ENCODE measurements at regions not wholly inside any gene's neighbourhood (a gene's known extent, or its start where the extent isn't known, plus 50 kb on each side); places are given as distances from the start of the nearest gene placed in this dataset.

- intact Hi-C loops (cut with micrococcal nuclease; ENCODE audit: unreplicated experiment), result no loop called here
- CTCF ChIA-PET, result no interaction called here
- Mint-ChIP-seq H3K9me3 (ENCODE audit: unreplicated experiment) (no peaks in the 10 kb centered on the region), H3K4me3 (ENCODE audit: unreplicated experiment) (peak overlapping the region; percentile 38), H3K36me3 (ENCODE audit: insufficient read depth, unreplicated experiment) (no peaks in the 10 kb centered on the region), H3K4me1 (ENCODE audit: low read depth, unreplicated experiment) (no peaks in the 10 kb centered on the region), H3K27me3 (ENCODE audit: insufficient read depth, unreplicated experiment) (peaks cover 3% of the 10 kb centered on the region), H3K27ac (ENCODE audit: unreplicated experiment) (no peak overlapping the region)
- POLR2A ChIA-PET, result no interaction called here
- H3K4me1 ChIP-seq, result no peaks in the 10 kb centered on the region
- no peaks in the 10 kb centered on the region for H3K27me3 ChIP-seq (replicated peaks; ENCODE audit: control insufficient read depth, insufficient read depth, low read length)
- no peak for DNase-seq
- TF ChIP-seq, protein P1, sequence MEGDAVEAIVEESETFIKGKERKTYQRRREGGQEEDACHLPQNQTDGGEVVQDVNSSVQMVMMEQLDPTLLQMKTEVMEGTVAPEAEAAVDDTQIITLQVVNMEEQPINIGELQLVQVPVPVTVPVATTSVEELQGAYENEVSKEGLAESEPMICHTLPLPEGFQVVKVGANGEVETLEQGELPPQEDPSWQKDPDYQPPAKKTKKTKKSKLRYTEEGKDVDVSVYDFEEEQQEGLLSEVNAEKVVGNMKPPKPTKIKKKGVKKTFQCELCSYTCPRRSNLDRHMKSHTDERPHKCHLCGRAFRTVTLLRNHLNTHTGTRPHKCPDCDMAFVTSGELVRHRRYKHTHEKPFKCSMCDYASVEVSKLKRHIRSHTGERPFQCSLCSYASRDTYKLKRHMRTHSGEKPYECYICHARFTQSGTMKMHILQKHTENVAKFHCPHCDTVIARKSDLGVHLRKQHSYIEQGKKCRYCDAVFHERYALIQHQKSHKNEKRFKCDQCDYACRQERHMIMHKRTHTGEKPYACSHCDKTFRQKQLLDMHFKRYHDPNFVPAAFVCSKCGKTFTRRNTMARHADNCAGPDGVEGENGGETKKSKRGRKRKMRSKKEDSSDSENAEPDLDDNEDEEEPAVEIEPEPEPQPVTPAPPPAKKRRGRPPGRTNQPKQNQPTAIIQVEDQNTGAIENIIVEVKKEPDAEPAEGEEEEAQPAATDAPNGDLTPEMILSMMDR (IDR thresholded peaks at IDR 0.05; ENCODE audit: insufficient read depth in 1 of 2, low read depth in 1 of 2, low read length in 1 of 2, severe bottlenecking in 1 of 2, unreplicated experiment in 1 of 2), result no peak
- no peaks in the 10 kb centered on the region for H3K36me3 ChIP-seq (ENCODE audit: control insufficient read depth, insufficient read depth, low read length)
- no peaks in the 10 kb centered on the region for H3K9me3 ChIP-seq
- BruUV-seq (replicated peaks), result no TSS peak
- no peak overlapping the region for H3K4me3 ChIP-seq (ENCODE audit: low read depth, low read length)
Measured at GRCh38 chr9:16153741-16154140, 600.9 kb downstream of the CCDC171 start.

- Mint-ChIP-seq H3K27ac (ENCODE audit: unreplicated experiment) (no peak overlapping the region), H3K36me3 (ENCODE audit: insufficient read depth, unreplicated experiment) (no peaks in the 10 kb centered on the region), H3K9me3 (ENCODE audit: unreplicated experiment) (no peaks in the 10 kb centered on the region), H3K4me1 (ENCODE audit: low read depth, unreplicated experiment) (no peaks in the 10 kb centered on the region), H3K27me3 (ENCODE audit: insufficient read depth, unreplicated experiment) (peaks cover 7% of the 10 kb centered on the region), H3K4me3 (ENCODE audit: unreplicated experiment) (peak overlapping the region; percentile 42)
- intact Hi-C loops (cut with micrococcal nuclease; ENCODE audit: unreplicated experiment), result no loop called here
- Histone ChIP-seq H3K9me3 (no peaks in the 10 kb centered on the region), H3K36me3 (ENCODE audit: control insufficient read depth, insufficient read depth, low read length) (no peaks in the 10 kb centered on the region), H3K4me3 (ENCODE audit: low read depth, low read length) (no peak overlapping the region), H3K27me3 (replicated peaks; ENCODE audit: control insufficient read depth, insufficient read depth, low read length) (no peaks in the 10 kb centered on the region), H3K4me1 (no peaks in the 10 kb centered on the region)
- TF ChIP-seq, protein P1 (IDR thresholded peaks at IDR 0.05; ENCODE audit: insufficient read depth in 1 of 2, low read depth in 1 of 2, low read length in 1 of 2, severe bottlenecking in 1 of 2, unreplicated experiment in 1 of 2), result peak; percentile 36 to 49
- BruUV-seq (replicated peaks), result no TSS peak
- DNase-seq, result peak; percentile 47 to 64
- ChIA-PET CTCF (interaction anchor here (1.1 kb wide), 1 partner anchor 21 kb away, joined by 6 read pairs; no protein-coding TSS in a partner anchor), POLR2A (no interaction called here)
Measured at GRCh38 chr9:16154521-16155078, 601.8 kb downstream of the CCDC171 start.

DNA sequence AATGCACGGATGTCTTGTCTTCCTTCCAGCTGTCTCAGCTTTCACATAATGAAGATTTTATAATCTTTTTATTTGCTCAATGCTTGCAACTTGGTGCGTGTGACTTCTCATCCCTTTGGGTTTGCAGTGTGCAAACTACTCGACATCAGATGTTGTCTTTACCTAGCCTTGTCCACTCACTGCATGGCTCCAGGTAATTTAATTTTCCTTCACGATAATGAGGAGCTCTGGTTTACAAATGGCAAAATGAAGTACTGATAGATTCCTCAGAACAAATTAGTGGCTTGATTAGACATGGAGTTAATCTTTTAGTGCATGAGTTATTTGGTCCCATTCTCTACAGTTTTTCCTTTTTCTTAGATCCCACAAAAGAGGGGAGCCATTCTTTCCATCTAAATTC, 603.0 kb downstream of the CCDC171 start:
- ChIA-PET POLR2A (no interaction called here), CTCF (no interaction called here)
- Mint-ChIP-seq H3K27me3 (ENCODE audit: insufficient read depth, unreplicated experiment) (peaks cover 5% of the 10 kb centered on the region), H3K36me3 (ENCODE audit: insufficient read depth, unreplicated experiment) (no peaks in the 10 kb centered on the region), H3K27ac (ENCODE audit: unreplicated experiment) (no peak overlapping the region), H3K4me3 (ENCODE audit: unreplicated experiment) (no peak overlapping the region), H3K4me1 (ENCODE audit: low read depth, unreplicated experiment) (no peaks in the 10 kb centered on the region), H3K9me3 (ENCODE audit: unreplicated experiment) (no peaks in the 10 kb centered on the region)
- no TSS peak for BruUV-seq (replicated peaks)
- H3K36me3 ChIP-seq (ENCODE audit: control insufficient read depth, insufficient read depth, low read length), result no peaks in the 10 kb centered on the region
- no peak for DNase-seq
- intact Hi-C loops (cut with micrococcal nuclease; ENCODE audit: unreplicated experiment), result no loop called here
- no peak overlapping the region for H3K4me3 ChIP-seq (ENCODE audit: low read depth, low read length)
- H3K27me3 ChIP-seq (replicated peaks; ENCODE audit: control insufficient read depth, insufficient read depth, low read length), result no peaks in the 10 kb centered on the region
- H3K9me3 ChIP-seq, result no peaks in the 10 kb centered on the region
- H3K4me1 ChIP-seq, result no peaks in the 10 kb centered on the region
- TF ChIP-seq, protein P1 (IDR thresholded peaks at IDR 0.05; ENCODE audit: insufficient read depth in 1 of 2, low read depth in 1 of 2, low read length in 1 of 2, severe bottlenecking in 1 of 2, unreplicated experiment in 1 of 2), result no peak

All from Caco-2 (cell line).